GM18861 (cell line): ENCODE measurements at regions not wholly inside any gene's neighbourhood (a gene's known extent, or its start where the extent isn't known, plus 50 kb on each side); places are given as distances from the start of the nearest gene placed in this dataset.

Experiments used
- ATAC-seq: cut with Tn5 transposase; IDR thresholded peaks from one replicate; pipeline ENCODE4 v1.9.1; 2021; ENCODE audit not compliant: unreplicated experiment

DNA sequence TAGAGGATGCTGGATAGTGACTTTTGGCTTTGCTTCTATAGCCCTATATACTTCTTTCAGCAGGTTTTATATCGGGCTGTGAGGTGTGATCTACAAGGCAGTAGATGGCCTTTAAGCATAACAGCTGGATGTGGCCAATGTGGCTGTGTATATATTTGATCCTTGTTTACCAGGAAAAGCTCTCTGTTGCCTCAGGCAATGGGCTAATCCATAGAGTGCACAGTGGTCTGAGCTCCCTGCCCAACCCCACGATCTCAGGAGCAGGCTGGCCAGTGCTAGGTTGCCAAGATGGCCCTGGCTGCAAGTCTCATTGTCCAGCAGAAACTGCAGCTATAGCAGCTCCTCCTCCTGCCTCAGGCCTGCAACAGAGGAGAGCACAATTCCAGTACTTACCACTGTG, 72.3 kb upstream of the SPHKAP start:
- no peak for ATAC-seq

DNA sequence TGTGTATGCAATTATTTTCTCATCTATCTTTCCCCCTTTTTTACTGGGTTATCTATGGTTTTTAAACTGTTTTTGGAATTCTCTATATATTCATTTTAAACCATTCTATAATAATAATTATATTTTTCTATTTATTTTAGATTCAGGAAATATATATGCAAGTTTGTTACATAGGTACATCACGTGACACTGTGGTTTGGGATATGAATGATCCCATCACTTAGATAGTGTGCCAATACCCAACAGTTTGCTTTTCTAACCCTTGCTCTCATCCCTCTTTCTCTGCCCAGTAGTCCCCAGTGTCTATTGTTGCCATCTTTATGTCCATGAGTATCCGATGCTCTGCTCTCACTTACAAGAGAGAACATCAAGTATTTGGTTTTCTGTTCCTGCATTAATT, 65.8 kb upstream of the SPHKAP start:
- no peak for ATAC-seq

DNA sequence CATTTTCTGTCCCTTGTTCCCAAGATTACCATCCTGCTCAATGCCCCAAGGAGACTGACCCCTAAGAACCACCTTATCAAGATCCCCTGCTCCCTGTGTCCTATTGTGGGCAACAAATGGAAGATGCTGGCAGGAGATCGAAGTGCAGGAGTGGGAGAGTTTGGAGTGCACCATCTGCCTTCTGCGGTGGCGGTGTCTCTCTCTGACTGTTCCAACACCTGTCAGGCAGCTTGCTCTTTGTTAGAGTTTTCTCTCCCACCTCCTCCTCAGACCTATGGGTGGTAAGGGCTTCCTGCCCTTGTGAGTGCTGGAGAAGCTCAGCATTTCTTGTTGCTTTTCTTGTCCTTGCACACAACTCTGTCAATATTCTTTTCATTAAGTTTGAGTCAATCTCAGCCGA, 64.1 kb upstream of the SPHKAP start:
- ATAC-seq, result no peak

DNA sequence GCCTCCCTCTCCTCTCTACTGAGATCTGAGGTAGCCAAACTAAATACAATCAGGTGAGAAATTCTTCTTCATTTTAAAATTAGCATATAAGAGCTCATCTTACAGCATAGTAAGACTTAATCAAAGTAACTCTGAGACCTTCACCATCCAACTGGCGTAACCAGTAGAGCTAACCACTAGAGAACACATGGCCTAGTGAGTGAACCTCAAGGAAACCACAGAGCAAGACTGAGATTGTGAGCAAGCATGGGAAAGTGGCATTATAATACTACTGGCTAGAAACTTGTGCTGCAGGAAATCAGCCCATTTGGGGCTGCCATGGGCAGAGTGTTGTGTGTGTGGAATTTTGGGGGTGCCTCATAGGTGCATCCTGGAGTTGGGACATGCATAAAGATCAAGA, 61.1 kb upstream of the SPHKAP start:
- no peak for ATAC-seq

DNA sequence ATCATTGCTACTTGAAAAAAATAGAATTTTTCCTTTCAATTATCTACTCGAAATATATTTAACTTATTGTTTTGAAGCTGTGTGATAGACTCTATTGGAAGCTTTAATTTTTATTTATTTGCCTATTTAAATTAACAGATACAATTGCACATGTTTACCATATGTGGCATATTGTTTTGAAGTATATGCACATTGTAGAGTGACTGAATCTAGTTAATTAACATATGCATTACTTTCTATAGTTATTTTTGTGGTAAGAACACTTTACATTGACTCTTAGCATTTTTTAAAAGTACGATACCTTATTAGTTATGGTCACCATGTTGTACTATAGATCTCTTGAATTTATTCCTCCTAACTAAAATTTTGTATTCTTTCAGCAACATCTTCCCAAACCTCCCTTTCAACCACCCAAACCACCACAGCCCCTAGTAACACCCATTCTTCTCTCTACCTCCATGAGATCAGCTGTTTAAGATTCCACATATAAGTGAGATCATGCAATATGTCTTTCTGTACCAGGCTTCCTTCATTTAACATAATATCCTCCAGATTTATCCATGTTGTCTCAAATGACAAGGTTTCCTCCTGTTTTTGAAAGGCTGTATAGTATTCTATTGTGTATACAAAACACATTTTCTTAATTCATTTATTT, 58.5 kb upstream of the SPHKAP start:
- ATAC-seq, result no peak

DNA sequence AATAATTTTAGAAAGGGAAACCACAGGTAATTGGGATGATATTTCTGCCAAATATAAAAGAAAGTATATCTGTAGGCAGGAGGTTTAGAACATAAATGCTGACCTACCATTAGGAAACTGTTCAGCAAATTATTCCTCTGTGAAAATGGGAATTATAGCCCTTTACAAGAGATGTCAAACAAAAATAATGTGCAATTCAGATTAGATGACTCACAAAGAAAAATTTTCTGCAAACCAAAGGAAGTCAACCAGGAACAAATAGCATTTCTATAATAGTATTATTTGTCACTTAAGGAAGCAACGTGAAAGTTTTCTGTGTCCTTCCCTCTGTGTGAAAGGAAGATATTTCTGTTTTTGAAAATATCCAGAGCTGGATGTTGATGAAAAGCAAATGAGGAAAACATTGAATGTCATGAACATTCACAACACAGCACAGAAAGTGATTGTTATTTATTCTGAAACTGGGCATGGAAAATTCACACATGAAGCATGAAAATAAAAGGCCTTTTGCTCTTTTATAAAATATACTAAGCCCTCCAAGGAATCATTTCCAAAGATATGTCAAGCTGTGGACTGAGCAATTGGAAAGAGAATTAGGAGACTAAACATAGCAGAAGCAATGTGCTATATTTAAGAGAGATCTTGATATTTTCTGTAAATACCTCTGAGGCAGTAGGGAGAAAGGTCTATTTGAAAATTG, 57.9 kb upstream of the SPHKAP start:
- no peak for ATAC-seq
